MM.1S (cell line): ENCODE measurements at regions not wholly inside any gene's neighbourhood (a gene's known extent, or its start where the extent isn't known, plus 50 kb on each side); places are given as distances from the start of the nearest gene placed in this dataset.
"Not testable (repeated sequence)": the region's sequence is repeated elsewhere in the genome, so short reads cannot be mapped to it uniquely, and the experiment has no call there.

Source experiments
- DNase-seq: peaks from one replicate; pipeline ENCODE4 v3.0.0-alpha.2; 2015
- H2AFZ ChIP-seq: fragments of 300-600 bp; sonication (generic); 2 replicates; pipeline ENCODE4 v1.6.0; 2016; ENCODE audit warnings: antibody characterized with exemption, low read length
- H3F3A ChIP-seq: fragments of 300-600 bp; sonication (generic); 2 replicates; pipeline ENCODE4 v1.6.1; 2016; ENCODE audit warnings: mild to moderate bottlenecking, antibody characterized with exemption, low read length, moderate library complexity, mixed read lengths; ENCODE audit not compliant: insufficient read depth
- H3K27ac ChIP-seq: fragments of 300-600 bp; sonication (generic); 2 replicates; pipeline ENCODE4 v1.5.1; 2016; ENCODE audit warnings: mild to moderate bottlenecking, low read length
- H3K27me3 ChIP-seq: fragments of 300-600 bp; sonication (generic); replicated peaks from 2 replicates; pipeline ENCODE4 v1.6.0; 2016; ENCODE audit warnings: low read length; ENCODE audit not compliant: insufficient read depth
- H3K36me3 ChIP-seq: fragments of 300-600 bp; sonication (generic); replicated peaks from 2 replicates; pipeline ENCODE4 v1.6.1; 2016; ENCODE audit warnings: mild to moderate bottlenecking, low read length, mixed read lengths; ENCODE audit not compliant: insufficient read depth
- H3K4me1 ChIP-seq: fragments of 300-600 bp; sonication (generic); 2 replicates; pipeline ENCODE4 v1.6.1; 2016; ENCODE audit warnings: low read length, mixed read lengths
- H3K4me2 ChIP-seq: fragments of 300-600 bp; sonication (generic); 2 replicates; pipeline ENCODE4 v1.6.0; 2016; ENCODE audit warnings: low read depth, low read length
- H3K4me3 ChIP-seq: fragments of 300-600 bp; sonication (generic); 2 replicates; pipeline ENCODE4 v1.5.1; 2016; ENCODE audit warnings: low read length, mixed read lengths
- H3K79me2 ChIP-seq: fragments of 300-600 bp; sonication (generic); 2 replicates; pipeline ENCODE4 v1.6.1; 2016; ENCODE audit warnings: mixed run types, low read length, mixed read lengths
- H3K9ac ChIP-seq: fragments of 300-600 bp; sonication (generic); 2 replicates; pipeline ENCODE4 v1.6.1; 2016; ENCODE audit warnings: low read length, mixed read lengths
- H3K9me2 ChIP-seq: fragments of 300-600 bp; sonication (generic); replicated peaks from 2 replicates; pipeline ENCODE4 v1.6.1; 2016; ENCODE audit warnings: mild to moderate bottlenecking, low read length, mixed read lengths; ENCODE audit not compliant: insufficient read depth
- H3K9me3 ChIP-seq: fragments of 300-600 bp; sonication (generic); replicated peaks from 2 replicates; pipeline ENCODE4 v1.6.1; 2016; ENCODE audit warnings: mild to moderate bottlenecking, low read length, mixed read lengths; ENCODE audit not compliant: insufficient read depth
- H4K20me1 ChIP-seq: fragments of 300-600 bp; sonication (generic); 2 replicates; pipeline ENCODE4 v1.6.1; 2016; ENCODE audit warnings: mild to moderate bottlenecking, low read length, moderate library complexity, mixed read lengths; ENCODE audit not compliant: insufficient read depth
- EZH2 ChIP-seq: fragments of 300-600 bp; sonication (generic); optimal IDR thresholded peaks from 2 replicates; pipeline ENCODE3; 2017; ENCODE audit warnings: low read depth, mild to moderate bottlenecking, antibody characterized with exemption, low read length, mixed read lengths
- EZH2phosphoT487 ChIP-seq: fragments of 300-600 bp; sonication (generic); IDR thresholded peaks from 2 replicates; pipeline ENCODE4 v1.6.1; 2018; ENCODE audit warnings: antibody characterized with exemption, low read length
- TF ChIP-seq, protein P1 (sequence below): fragments of 300-600 bp; sonication (generic); IDR thresholded peaks from 2 replicates; pipeline ENCODE4 v1.5.1; 2016; ENCODE audit warnings: antibody characterized with exemption, low read length, mixed read lengths

DNA sequence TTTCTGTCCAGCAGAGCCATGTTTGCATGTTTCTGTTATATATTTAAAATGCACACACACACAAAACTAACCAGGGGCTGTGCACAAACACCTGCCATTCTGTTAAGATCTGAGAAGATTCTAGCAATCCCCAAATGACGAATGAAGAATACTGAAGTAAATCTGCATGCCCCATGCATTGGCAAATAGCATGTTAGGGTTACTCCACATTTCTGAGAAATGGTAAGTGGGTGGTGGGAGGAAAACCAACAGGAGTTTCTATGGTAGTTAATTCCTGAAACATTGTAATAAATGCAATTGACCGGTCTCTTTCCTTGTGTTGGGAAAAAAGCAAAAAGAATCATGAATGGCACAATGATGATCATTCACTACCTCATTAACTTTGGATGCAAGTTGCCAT lies 318.0 kb downstream of the BCAT1 start:
- TF ChIP-seq EZH2 (no peak), EZH2phosphoT487 (no peak)
- TF ChIP-seq, protein P1, sequence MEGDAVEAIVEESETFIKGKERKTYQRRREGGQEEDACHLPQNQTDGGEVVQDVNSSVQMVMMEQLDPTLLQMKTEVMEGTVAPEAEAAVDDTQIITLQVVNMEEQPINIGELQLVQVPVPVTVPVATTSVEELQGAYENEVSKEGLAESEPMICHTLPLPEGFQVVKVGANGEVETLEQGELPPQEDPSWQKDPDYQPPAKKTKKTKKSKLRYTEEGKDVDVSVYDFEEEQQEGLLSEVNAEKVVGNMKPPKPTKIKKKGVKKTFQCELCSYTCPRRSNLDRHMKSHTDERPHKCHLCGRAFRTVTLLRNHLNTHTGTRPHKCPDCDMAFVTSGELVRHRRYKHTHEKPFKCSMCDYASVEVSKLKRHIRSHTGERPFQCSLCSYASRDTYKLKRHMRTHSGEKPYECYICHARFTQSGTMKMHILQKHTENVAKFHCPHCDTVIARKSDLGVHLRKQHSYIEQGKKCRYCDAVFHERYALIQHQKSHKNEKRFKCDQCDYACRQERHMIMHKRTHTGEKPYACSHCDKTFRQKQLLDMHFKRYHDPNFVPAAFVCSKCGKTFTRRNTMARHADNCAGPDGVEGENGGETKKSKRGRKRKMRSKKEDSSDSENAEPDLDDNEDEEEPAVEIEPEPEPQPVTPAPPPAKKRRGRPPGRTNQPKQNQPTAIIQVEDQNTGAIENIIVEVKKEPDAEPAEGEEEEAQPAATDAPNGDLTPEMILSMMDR: no peak
- no peaks in the 10 kb centered on the region for H3K9me2 ChIP-seq
- H3K9ac ChIP-seq: no peak overlapping the region
- no peak for DNase-seq
- H3K4me1 ChIP-seq: no peaks in the 10 kb centered on the region
- H3K9me3 ChIP-seq: no peaks in the 10 kb centered on the region
- no peak overlapping the region for H2AFZ ChIP-seq
- no peak overlapping the region for H3K4me3 ChIP-seq
- H3K36me3 ChIP-seq: no peaks in the 10 kb centered on the region
- no peak overlapping the region for H3K4me2 ChIP-seq
- no peak overlapping the region for H3K27ac ChIP-seq
- no peaks in the 10 kb centered on the region for H3F3A ChIP-seq
- no peaks in the 10 kb centered on the region for H3K27me3 ChIP-seq
- H4K20me1 ChIP-seq: no peaks in the 10 kb centered on the region
- no peaks in the 10 kb centered on the region for H3K79me2 ChIP-seq

DNA sequence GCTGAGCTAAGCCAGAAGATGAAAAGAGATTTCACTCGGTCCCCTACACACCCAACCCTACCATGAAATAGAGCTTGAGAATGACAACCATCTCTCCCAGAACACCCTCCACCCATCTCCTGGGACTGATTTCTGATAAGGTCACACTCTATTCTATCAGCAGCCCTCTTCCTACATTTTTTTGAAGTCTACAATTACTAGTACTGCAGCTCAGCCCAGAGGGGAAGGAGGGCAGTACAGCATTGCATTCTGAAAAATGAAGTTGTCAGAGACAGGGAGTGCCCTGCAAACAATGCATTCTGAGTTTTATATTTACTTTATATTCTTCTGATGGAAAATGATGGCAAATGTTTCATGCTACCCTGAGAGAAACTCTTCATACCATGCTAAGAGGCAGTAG lies 318.5 kb downstream of the BCAT1 start:
- Histone ChIP-seq H3K9me3 (no peaks in the 10 kb centered on the region), H3K4me3 (no peak overlapping the region), H3K4me1 (no peaks in the 10 kb centered on the region), H2AFZ (no peak overlapping the region), H3K4me2 (no peak overlapping the region), H3K27me3 (no peaks in the 10 kb centered on the region), H3F3A (no peaks in the 10 kb centered on the region), H4K20me1 (no peaks in the 10 kb centered on the region), H3K79me2 (no peaks in the 10 kb centered on the region), H3K36me3 (no peaks in the 10 kb centered on the region), H3K9ac (no peak overlapping the region), H3K9me2 (no peaks in the 10 kb centered on the region), H3K27ac (no peak overlapping the region)
- TF ChIP-seq, protein P1: no peak
- TF ChIP-seq EZH2phosphoT487: no peak
- no peak for TF ChIP-seq EZH2
- no peak for DNase-seq

DNA sequence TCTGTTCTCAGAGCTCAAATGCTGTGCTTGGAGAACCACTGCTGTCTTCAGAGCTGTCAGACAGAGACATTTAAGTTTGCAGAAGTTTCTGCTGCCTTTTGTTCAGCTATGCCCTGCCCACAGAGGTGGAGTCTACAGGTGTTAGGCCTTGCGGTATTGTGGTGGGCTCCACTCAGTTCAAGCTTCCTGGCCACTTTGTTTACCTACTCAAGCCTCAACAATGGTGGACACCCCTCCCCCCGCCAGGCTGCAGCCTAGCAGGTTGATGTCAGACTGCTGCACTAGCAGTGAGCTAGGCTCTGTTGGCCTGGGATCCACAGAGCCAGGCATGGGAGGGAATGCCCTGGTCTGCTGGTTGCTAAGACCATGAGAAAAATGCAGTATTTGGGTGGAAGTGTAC lies 323.8 kb downstream of the BCAT1 start:
- H3K9me2 ChIP-seq: no peaks in the 10 kb centered on the region
- no peak overlapping the region for H2AFZ ChIP-seq
- H3K79me2 ChIP-seq: no peaks in the 10 kb centered on the region
- no peak overlapping the region for H3K27ac ChIP-seq
- no peaks in the 10 kb centered on the region for H3K27me3 ChIP-seq
- H3K9ac ChIP-seq: no peak overlapping the region
- H3K4me2 ChIP-seq: no peak overlapping the region
- H3K36me3 ChIP-seq: no peaks in the 10 kb centered on the region
- no peaks in the 10 kb centered on the region for H4K20me1 ChIP-seq
- H3K4me3 ChIP-seq: no peak overlapping the region
- H3K9me3 ChIP-seq: no peaks in the 10 kb centered on the region
- no peaks in the 10 kb centered on the region for H3K4me1 ChIP-seq
- TF ChIP-seq, protein P1: no peak
- TF ChIP-seq EZH2phosphoT487 (no peak), EZH2 (no peak)
- no peaks in the 10 kb centered on the region for H3F3A ChIP-seq
- no peak for DNase-seq

DNA sequence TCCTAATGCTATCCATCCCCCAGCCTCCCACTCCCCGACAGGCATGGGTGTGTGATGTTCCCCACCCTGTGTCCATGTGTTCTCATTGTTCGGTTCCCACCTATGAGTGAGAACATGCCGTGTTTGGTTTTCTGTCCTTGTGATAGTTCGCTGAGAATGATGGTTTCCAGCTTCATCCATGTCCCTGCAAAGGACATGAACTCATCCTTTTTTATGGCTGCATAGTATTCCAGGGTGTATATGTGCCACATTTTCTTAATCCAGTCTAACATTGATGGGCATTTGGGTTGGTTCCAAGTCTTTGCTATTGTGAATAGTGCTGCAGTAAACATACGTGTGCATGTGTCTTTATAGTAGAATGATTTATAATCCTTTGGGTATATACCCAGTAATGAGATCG lies 328.9 kb downstream of the BCAT1 start:
- not testable (repeated sequence) for H3K79me2 ChIP-seq, H3K9me3 ChIP-seq, H3K4me1 ChIP-seq, H3F3A ChIP-seq, H3K9me2 ChIP-seq, H3K4me3 ChIP-seq, H3K4me2 ChIP-seq, H3K27ac ChIP-seq, H3K9ac ChIP-seq, H3K36me3 ChIP-seq, H3K27me3 ChIP-seq, DNase-seq, H2AFZ ChIP-seq, H4K20me1 ChIP-seq
